Activated CD8-positive, alpha-beta memory T cell treated with anti-CD3 and anti-CD28 coated beads, Interleukin-2, amount 10 ng/mL, durations not matched to agents 7 days and 5 days (primary cell): ENCODE measurements at regions not wholly inside any gene's neighbourhood (a gene's known extent, or its start where the extent isn't known, plus 50 kb on each side); places are given as distances from the start of the nearest gene placed in this dataset.
"Not testable (repeated sequence)": the region's sequence is repeated elsewhere in the genome, so short reads cannot be mapped to it uniquely, and the experiment has no call there.

ENCODE experiments used
- ATAC-seq: fragments of 150-1000 bp; cut with Tn5 transposase; one replicate; pipeline ENCODE4 v1.10.0; 2021; ENCODE audit warnings: moderate library complexity
- CTCF ChIA-PET: fragments of 350-600 bp; sonication (Branson Sonifier 250); formaldehyde crosslinking; loops from one replicate; lab custom pipeline; 2021; ENCODE audit warnings: antibody characterized with exemption; lab: Charles Lee
- DNase-seq: peaks from one replicate; pipeline ENCODE4 v3.0.0-alpha.2; 2020
- H3K27ac Mint-ChIP-seq: one replicate; pipeline ENCODE4 v1.8.0; 2021; ENCODE audit warnings: mild to moderate bottlenecking, mixed read lengths
- H3K27me3 Mint-ChIP-seq: one replicate; pipeline ENCODE4 v1.8.0; 2021; ENCODE audit warnings: mixed read lengths
- H3K36me3 Mint-ChIP-seq: one replicate; pipeline ENCODE4 v1.8.0; 2021; ENCODE audit warnings: mild to moderate bottlenecking, mixed read lengths
- H3K4me1 Mint-ChIP-seq: one replicate; pipeline ENCODE4 v1.8.0; 2021; ENCODE audit warnings: mixed read lengths
- H3K4me3 Mint-ChIP-seq: one replicate; pipeline ENCODE4 v1.8.0; 2021; ENCODE audit warnings: mild to moderate bottlenecking, moderate library complexity, mixed read lengths
- H3K9me3 Mint-ChIP-seq: one replicate; pipeline ENCODE4 v1.8.0; 2022; ENCODE audit warnings: low read depth, mixed read lengths

DNA sequence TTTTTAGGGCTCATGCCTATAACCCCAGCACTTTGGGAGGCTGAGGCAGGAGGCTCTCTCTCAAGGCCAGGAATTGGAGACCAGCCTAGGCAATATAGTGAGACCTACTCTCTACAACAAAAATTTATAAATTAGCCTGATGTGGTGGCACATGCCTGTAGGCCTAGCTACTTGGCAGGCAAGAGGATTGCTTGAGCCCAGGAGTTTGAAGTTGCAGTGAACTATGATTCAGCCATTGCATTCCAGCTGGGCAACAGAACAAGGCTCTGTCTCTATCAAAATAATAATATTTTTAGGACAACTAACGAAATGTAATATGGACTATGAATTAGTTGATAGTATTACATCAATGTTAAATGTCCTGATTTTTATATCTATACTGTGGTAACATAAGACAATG, 68.8 kb upstream of the ARID1A start:
- H3K36me3 Mint-ChIP-seq: no peaks in the 10 kb centered on the region
- no peaks in the 10 kb centered on the region for H3K9me3 Mint-ChIP-seq
- no peak overlapping the region for H3K27ac Mint-ChIP-seq
- no peak overlapping the region for H3K4me3 Mint-ChIP-seq
- no peak for ATAC-seq
- DNase-seq: no peak
- CTCF ChIA-PET: interaction anchor here (0.8 to 1.0 kb wide), 3 partner anchors 25 to 162 kb away, joined by 3 read pairs; no protein-coding TSS in a partner anchor
- H3K4me1 Mint-ChIP-seq: no peaks in the 10 kb centered on the region
- no peaks in the 10 kb centered on the region for H3K27me3 Mint-ChIP-seq

GRCh38 chr1:26627954-26628353, 67.9 kb upstream of the ARID1A start:
- H3K4me1 Mint-ChIP-seq: no peaks in the 10 kb centered on the region
- H3K27ac Mint-ChIP-seq: no peak overlapping the region
- no peaks in the 10 kb centered on the region for H3K27me3 Mint-ChIP-seq
- no peak overlapping the region for H3K4me3 Mint-ChIP-seq
- H3K9me3 Mint-ChIP-seq: no peaks in the 10 kb centered on the region
- H3K36me3 Mint-ChIP-seq: no peaks in the 10 kb centered on the region
- CTCF ChIA-PET: interaction anchor here (0.6 to 1.2 kb wide), 3 partner anchors 11 to 26 kb away, joined by 3 read pairs; no protein-coding TSS in a partner anchor
- ATAC-seq (no peak), DNase-seq (no peak)

- Mint-ChIP-seq H3K27ac (no peak overlapping the region), H3K4me1 (no peaks in the 10 kb centered on the region), H3K36me3 (no peaks in the 10 kb centered on the region), H3K4me3 (no peak overlapping the region), H3K27me3 (no peaks in the 10 kb centered on the region), H3K9me3 (no peaks in the 10 kb centered on the region)
- ATAC-seq (no peak), DNase-seq (no peak)
- CTCF ChIA-PET: interaction anchor here (1.3 kb wide), 1 partner anchor 256 kb away, joined by 4 read pairs; no protein-coding TSS in a partner anchor
These were observed 65.2 kb upstream of the ARID1A start for GRCh38 chr1:26630634-26631033.

DNA sequence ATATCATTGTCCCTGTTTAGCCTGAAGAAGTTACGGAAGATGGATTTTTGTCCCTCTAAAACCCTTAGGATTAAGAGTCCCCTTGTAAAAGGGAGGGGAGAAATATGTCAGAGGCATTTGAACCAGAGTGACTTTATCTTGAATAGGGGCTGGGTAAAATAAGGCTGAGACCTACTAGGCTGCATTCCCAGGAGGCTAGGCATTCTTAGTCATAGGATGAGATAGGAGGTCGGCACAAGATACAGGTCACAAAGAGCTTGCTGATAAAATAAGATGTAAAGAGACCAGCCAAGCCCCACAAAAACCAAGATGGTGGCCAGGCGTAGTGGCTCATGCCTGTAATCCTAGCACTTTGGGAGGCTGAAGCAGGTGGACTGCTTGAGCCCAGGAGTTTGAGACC, 60.0 kb upstream of the ARID1A start:
- H3K27ac Mint-ChIP-seq, CTCF ChIA-PET: not testable (repeated sequence)

DNA sequence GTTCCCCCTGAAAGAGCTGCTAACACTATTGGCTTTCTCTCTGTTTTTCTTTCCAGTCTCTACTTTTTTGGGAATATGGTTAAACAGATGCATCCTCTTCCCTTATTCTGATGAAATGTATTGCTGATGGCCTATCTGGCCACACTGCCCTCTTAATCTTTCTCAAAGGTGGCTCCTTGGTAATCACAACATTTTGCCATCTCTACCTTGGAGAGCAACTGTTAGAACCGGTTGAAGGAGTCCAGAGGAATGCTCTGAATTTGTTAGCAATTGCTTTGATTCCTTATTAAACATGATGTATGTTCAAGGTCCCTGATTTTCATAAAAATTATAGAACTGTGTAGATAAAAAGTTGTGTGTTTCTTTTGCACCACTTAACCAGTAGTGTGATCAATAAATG, 50.1 kb upstream of the ARID1A start:
- no peaks in the 10 kb centered on the region for H3K36me3 Mint-ChIP-seq
- no peak for DNase-seq
- CTCF ChIA-PET: no interaction called here

More for the DNA sequence above, 60.0 kb upstream of the ARID1A start:
- H3K36me3 Mint-ChIP-seq, ATAC-seq, H3K27me3 Mint-ChIP-seq, DNase-seq, H3K4me1 Mint-ChIP-seq, H3K4me3 Mint-ChIP-seq, H3K9me3 Mint-ChIP-seq: not testable (repeated sequence)

More for the DNA sequence above, 50.1 kb upstream of the ARID1A start:
- no peak for ATAC-seq
- H3K4me3 Mint-ChIP-seq: no peak overlapping the region
- H3K4me1 Mint-ChIP-seq: no peaks in the 10 kb centered on the region
- H3K27ac Mint-ChIP-seq: no peak overlapping the region
- no peaks in the 10 kb centered on the region for H3K9me3 Mint-ChIP-seq
- peaks cover 5% of the 10 kb centered on the region for H3K27me3 Mint-ChIP-seq
